HCT116 (cell line): ENCODE measurements at regions not wholly inside any gene's neighbourhood (a gene's known extent, or its start where the extent isn't known, plus 50 kb on each side); places are given as distances from the start of the nearest gene placed in this dataset.
A peak's percentile ranks its signal among the peaks of the same experiment; 100 is the strongest.

Experiments used
- ATAC-seq: fragments of 200-7000 bp; cut with Tn5 transposase; 2 replicates; pipeline ENCODE4 v1.9.1; 2020; ENCODE audit warnings: mild to moderate bottlenecking, moderate library complexity
- BruUV-seq: library from RNA; stranded (reverse); fragments of 400-500 nt; replicated peaks from 2 replicates; lab custom pipeline; 2021; lab: Mats Ljungman, UMichigan
- CTCF ChIA-PET: fragments of 300-600 bp; sonication (Branson Sonifier 250); formaldehyde crosslinking; loops from one replicate; lab custom pipeline; 2021; ENCODE audit warnings: antibody characterized with exemption; lab: Charles Lee
- POLR2A ChIA-PET: fragments of 300-600, 350-600 bp; sonication (Branson Sonifier 250); formaldehyde crosslinking; loops from one replicate; lab custom pipeline; 2021; ENCODE audit warnings: antibody characterized with exemption; lab: Charles Lee
- RAD21 ChIA-PET, 2 experiments: fragments of 300-600 bp; sonication (Branson Sonifier 250); formaldehyde crosslinking; loops; one replicate each; lab custom pipeline; 2023; ENCODE audit warnings: low total read pairs in 2 of 2; ENCODE audit not compliant: uncharacterized antibody in 2 of 2, unreplicated experiment in 2 of 2, low non-redundant PET in 1 of 2; lab: Charles Lee
- DNase-seq: peaks from one replicate; pipeline ENCODE4 v3.0.0-alpha.2; 2010; ENCODE audit warnings: low read depth, low spot score
- H2AFZ ChIP-seq: fragments of 200-600 bp; shearing (Covaris generic), sonication (generic); 2 replicates; pipeline ENCODE4 v1.6.1; 2017; ENCODE audit warnings: low read depth, mixed run types, mixed read lengths, antibody characterized with exemption, low read length; ENCODE audit not compliant: poor library complexity, severe bottlenecking
- H3K27ac ChIP-seq: 2 replicates; pipeline ENCODE4 v1.5.1; 2012; ENCODE audit warnings: low read depth, low read length
- H3K27me3 ChIP-seq: fragments of 200-600 bp; sonication (generic); 2 replicates; pipeline ENCODE4 v1.6.1; 2016; ENCODE audit warnings: mixed run types, low read length, mixed read lengths; ENCODE audit not compliant: insufficient read depth
- H3K36me3 ChIP-seq, 2 experiments: fragments of 200-500 bp in 1 of 2; fragments of 200-600 bp in 1 of 2; sonication (Bioruptor generic) in 1 of 2; sonication (generic) in 1 of 2; 2 replicates each; pipeline versions ENCODE4 v1.5.1 to v1.6.1; 2014 to 2016; ENCODE audit warnings: low read length in 2 of 2, inconsistent platforms in 1 of 2, mixed read lengths in 1 of 2, mixed run types in 1 of 2; ENCODE audit not compliant: insufficient read depth in 2 of 2, control insufficient read depth in 1 of 2
- H3K4me1 ChIP-seq, 2 experiments: fragments of 200-600 bp in 1 of 2; sonication (generic) in 1 of 2; 2 replicates each; pipeline versions ENCODE4 v1.5.1 to v1.6.1; 2012 to 2017; ENCODE audit warnings: low read length in 2 of 2, inconsistent platforms in 1 of 2, mild to moderate bottlenecking in 1 of 2, mixed read lengths in 1 of 2, mixed run types in 1 of 2, moderate library complexity in 1 of 2; ENCODE audit not compliant: insufficient read depth in 2 of 2, control insufficient read depth in 1 of 2
- H3K4me2 ChIP-seq: fragments of 200-600 bp; sonication (generic); 2 replicates; pipeline ENCODE4 v1.6.1; 2017; ENCODE audit warnings: mixed run types, low read length, mixed read lengths
- H3K4me3 ChIP-seq, 2 experiments: fragments of 200-600 bp in 1 of 2; sonication (generic) in 1 of 2; replicated peaks in 1 of 2; 2 replicates each; pipeline ENCODE4 v1.5.1; 2011 to 2016; ENCODE audit warnings: low read length in 2 of 2, control low read depth in 1 of 2, low read depth in 1 of 2, mild to moderate bottlenecking in 1 of 2, mixed read lengths in 1 of 2, mixed run types in 1 of 2
- H3K79me2 ChIP-seq: fragments of 200-600 bp; sonication (generic); 2 replicates; pipeline ENCODE4 v1.6.1; 2017; ENCODE audit warnings: mild to moderate bottlenecking, mixed run types, low read length, moderate library complexity, mixed read lengths; ENCODE audit not compliant: insufficient read depth
- H3K9ac ChIP-seq: fragments of 200-600 bp; sonication (generic); 2 replicates; pipeline ENCODE4 v1.6.1; 2016; ENCODE audit warnings: low read length, mixed read lengths
- H3K9me2 ChIP-seq: fragments of 200-600 bp; sonication (generic), shearing (Covaris generic); 2 replicates; pipeline ENCODE4 v1.6.1; 2017; ENCODE audit warnings: mixed run types, mild to moderate bottlenecking, moderate library complexity; ENCODE audit not compliant: insufficient read depth
- H3K9me3 ChIP-seq, 2 experiments: fragments of 200-500 bp in 1 of 2; fragments of 200-600 bp in 1 of 2; sonication (Bioruptor generic) in 1 of 2; sonication (generic) in 1 of 2; 2 replicates each; pipeline ENCODE4 v1.6.1; 2014 to 2017; ENCODE audit warnings: low read length in 2 of 2, mixed read lengths in 2 of 2, inconsistent platforms in 1 of 2, low read depth in 1 of 2, mild to moderate bottlenecking in 1 of 2, mixed run types in 1 of 2, moderate library complexity in 1 of 2; ENCODE audit not compliant: control insufficient read depth in 1 of 2, insufficient read depth in 1 of 2
- H4K20me1 ChIP-seq: fragments of 200-600 bp; sonication (generic), shearing (Covaris generic); 2 replicates; pipeline ENCODE4 v1.6.1; 2017; ENCODE audit warnings: mixed run types, mild to moderate bottlenecking, moderate library complexity; ENCODE audit not compliant: insufficient read depth
- FOSL1 ChIP-seq: IDR thresholded peaks from 2 replicates; pipeline ENCODE4 v1.6.1; 2012; ENCODE audit warnings: low read depth
- POLR2A ChIP-seq: IDR thresholded peaks from 2 replicates; pipeline ENCODE4 v1.7.0; 2011; ENCODE audit warnings: borderline replicate concordance; ENCODE audit not compliant: insufficient read depth, insufficient read length; ENCODE audit errors: extremely low read depth
- TCF7L2 ChIP-seq: IDR thresholded peaks from 2 replicates; pipeline ENCODE4 v1.7.0; 2011; ENCODE audit warnings: borderline replicate concordance, inconsistent platforms; ENCODE audit not compliant: insufficient read depth, insufficient read length; ENCODE audit errors: extremely low read depth
- ZFX ChIP-seq: fragments of 450-650 bp; IDR thresholded peaks from 2 replicates; pipeline ENCODE4 v1.6.1; 2017
- intact Hi-C: fragments of 100-400 bp; cut with micrococcal nuclease; formaldehyde crosslinking; loops from 2 replicates; pipeline ENCODE4 v1.10.0; 2022

DNA sequence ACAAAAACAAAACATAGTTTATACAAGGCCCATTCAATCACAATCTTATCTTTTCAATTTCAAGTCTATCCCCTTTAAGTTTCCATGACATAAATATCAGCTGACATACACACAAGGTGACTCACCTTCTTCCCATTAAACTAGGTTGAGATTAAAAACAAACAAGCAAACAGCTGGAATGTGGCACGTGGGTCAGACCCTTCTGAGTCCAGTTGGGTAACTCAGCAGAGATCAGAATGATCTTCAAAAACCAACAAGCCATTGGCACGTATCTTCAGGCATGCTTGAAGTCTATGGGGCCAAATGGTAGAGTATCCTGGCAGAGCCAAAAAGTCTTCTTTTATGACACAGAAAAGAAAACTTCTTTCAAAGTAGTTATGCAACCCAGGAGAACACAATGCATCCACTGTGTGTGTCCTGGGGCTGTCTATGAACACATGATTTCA is 603.5 kb upstream of the CITED2 start:
- ChIA-PET POLR2A (no interaction called here), RAD21 (no interaction called here), CTCF (no interaction called here)
- Histone ChIP-seq H3K4me2 (no peak overlapping the region), H3K9me2 (no peaks in the 10 kb centered on the region), H3K4me3 (no peak overlapping the region), H3K36me3 (no peaks in the 10 kb centered on the region), H2AFZ (peak overlapping the region; percentile 68), H3K4me1 (peaks cover 10 to 23% of the 10 kb centered on the region in 2 experiments), H3K79me2 (no peaks in the 10 kb centered on the region), H3K9ac (no peak overlapping the region), H3K27ac (no peak overlapping the region), H3K27me3 (no peaks in the 10 kb centered on the region), H3K9me3 (no peaks in the 10 kb centered on the region), H4K20me1 (no peaks in the 10 kb centered on the region)
- intact Hi-C loops: no loop called here
- TF ChIP-seq TCF7L2 (no peak), FOSL1 (peak; percentile 41; the same call in 1 of the 2 replicates)
- BruUV-seq: no TSS peak
- no peak for ATAC-seq
- no peak for DNase-seq

GRCh38 chr6:139973669-139974344 is 599.4 kb upstream of the CITED2 start:
- RAD21 ChIA-PET: no interaction called here
- no peaks in the 10 kb centered on the region for H3K9me3 ChIP-seq

More at GRCh38 chr6:139973669-139974344, 599.4 kb upstream of the CITED2 start:
- intact Hi-C loops: no loop called here
- no peaks in the 10 kb centered on the region for H3K27me3 ChIP-seq
- ATAC-seq: no peak
- H4K20me1 ChIP-seq: no peaks in the 10 kb centered on the region
- H3K36me3 ChIP-seq: no peaks in the 10 kb centered on the region
- BruUV-seq: no TSS peak
- H2AFZ ChIP-seq: no peak overlapping the region
- H3K9ac ChIP-seq: no peak overlapping the region
- no peaks in the 10 kb centered on the region for H3K79me2 ChIP-seq
- CTCF ChIA-PET: no interaction called here
- no peaks in the 10 kb centered on the region for H3K9me2 ChIP-seq
- no peak overlapping the region for H3K4me2 ChIP-seq
- no peak for TF ChIP-seq FOSL1
- no peak for TF ChIP-seq ZFX
- TF ChIP-seq POLR2A: no peak
- TF ChIP-seq, all 23 proteins: peak for 0
- Histone ChIP-seq H3K4me3 (no peak overlapping the region), H3K27ac (no peak overlapping the region), H3K4me1 (peaks cover 5 to 8% of the 10 kb centered on the region in 2 experiments; a peak in 3 of 4 replicates)
- POLR2A ChIA-PET: no interaction called here
- DNase-seq: no peak
